Caki2 (cell line): ENCODE measurements at regions not wholly inside any gene's neighbourhood (a gene's known extent, or its start where the extent isn't known, plus 50 kb on each side); places are given as distances from the start of the nearest gene placed in this dataset.
A peak's percentile ranks its signal among the peaks of the same experiment; 100 is the strongest.

Source experiments
- DNase-seq: peaks from one replicate; pipeline ENCODE4 v3.0.0-alpha.2; 2015; ENCODE audit warnings: low read depth
- in situ Hi-C: cut with HindIII; loops from 2 replicates; pipeline ENCODE4 v1.10.0; 2016; ENCODE audit warnings: low sequenced_read_pairs, low pct_unique_long_range_greater_than_20kb, mixed read lengths

DNA sequence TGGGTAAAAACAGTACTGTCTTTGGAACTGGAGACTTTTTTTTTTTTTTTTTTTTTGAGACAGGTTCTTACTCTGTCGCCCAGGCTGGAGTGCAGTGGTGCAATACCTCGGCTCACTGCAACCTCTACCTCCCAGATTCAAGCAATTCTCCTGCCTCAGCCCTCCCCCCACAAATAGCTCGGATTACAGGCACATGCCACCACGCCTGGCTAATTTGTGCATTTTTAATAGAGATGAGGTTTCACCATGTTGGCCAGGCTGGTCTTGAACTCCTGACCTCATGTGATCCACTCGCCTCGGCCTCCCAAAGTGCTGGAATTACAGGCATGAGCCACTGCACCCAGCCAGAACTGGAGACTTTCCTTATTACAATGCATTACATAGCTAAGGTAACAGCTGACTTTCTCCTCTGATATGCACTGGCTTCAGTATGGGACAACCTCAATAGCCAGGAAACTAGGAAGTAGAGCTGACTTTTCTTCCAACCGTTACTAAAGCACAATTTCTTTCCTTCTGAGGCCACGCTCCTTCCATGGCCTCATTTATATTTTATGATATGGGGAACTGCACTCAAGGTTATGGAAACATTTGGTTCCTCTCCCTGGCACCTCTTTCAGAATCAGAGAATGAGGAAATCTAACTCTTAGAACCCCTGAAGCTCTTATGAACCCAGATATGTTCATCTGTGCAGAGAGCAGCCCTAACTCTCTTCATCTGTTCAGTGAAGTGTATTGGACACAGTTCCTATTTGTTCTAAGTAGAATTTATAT is 53.5 kb upstream of the FAM9B start:
- in situ Hi-C loops: no loop called here
- peak; percentile 30 for DNase-seq

DNA sequence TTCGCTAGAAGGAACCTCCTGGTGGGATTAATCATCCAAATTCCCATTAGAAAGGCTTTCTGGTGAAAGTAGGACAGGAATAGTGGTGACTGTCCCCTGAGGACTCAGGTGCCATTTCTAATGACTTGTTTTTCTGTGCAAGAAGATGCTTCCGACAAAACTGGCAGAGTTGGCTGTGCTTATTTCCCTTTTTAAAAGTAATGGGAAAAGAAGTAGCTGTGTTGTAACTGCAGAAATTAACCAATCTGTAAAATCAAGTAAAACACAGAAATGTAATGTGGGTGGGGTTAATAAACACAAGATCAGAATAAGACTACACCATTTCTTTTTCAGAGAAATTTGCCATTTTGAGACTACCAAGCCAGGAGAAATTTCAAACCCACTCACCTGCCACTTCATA is 55.0 kb upstream of the FAM9B start:
- in situ Hi-C loops: no loop called here
- DNase-seq: no peak

DNA sequence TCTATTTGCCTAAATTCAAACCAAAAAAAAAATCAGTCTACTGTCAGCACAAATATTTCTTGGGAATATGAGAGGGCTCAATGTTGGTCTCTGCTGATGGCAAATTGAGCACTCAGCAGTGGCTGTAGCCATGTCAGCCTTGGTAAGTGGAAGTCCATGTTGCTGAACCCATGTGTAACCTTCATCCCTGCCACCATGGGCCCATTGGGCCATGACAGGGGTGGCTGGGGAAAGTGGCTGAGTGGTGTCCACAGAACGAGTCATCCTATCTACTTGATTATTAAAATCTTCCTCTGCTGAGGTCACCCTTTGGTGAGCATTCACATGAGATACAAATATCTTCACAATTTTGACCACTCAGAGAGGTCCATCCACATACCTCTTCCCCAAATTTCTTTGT is 56.8 kb upstream of the FAM9B start:
- no peak for DNase-seq
- in situ Hi-C loops: no loop called here

DNA sequence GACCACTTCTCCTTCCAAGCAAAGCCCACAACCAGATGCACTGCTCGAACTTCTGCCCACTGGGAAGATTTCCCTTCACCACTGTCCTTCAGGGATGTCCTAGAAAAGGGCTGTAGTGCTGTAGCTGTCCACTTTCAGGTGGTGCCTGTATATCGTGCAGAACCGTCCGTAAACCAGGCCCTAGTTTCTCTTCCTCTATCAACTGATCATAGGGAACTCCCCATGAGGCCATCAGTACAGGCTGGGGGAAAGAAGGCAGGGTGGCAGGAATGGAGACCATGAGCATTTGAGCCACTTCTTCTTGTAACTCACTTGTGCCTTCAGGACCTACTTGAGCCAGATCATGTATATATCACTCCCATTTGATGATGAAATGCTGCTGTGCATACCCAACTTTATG is 57.3 kb upstream of the FAM9B start:
- in situ Hi-C loops: no loop called here
- no peak for DNase-seq

GRCh38 chrX:9102956-9103355 is 69.0 kb upstream of the FAM9B start:
- no peak for DNase-seq
- in situ Hi-C loops: no loop called here

DNA sequence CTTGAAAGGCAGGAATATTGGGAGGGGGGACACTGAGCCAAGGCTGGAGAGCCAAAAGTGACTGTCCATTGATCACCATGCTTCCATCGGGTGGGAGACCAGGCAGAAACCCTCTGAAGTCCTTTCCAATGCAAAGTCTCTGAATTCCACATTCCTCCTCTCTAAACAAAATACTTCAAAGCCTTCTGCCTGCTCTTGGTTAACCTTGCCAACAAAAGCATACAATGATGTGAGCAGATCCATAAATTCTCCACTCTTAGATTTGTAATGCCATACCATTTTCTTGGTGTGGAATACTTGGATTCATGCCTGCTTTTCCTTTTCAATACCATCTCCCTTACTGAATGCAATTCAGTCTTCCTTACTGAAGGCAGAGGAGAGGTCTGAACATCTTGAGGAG is 74.1 kb upstream of the FAM9B start:
- no peak for DNase-seq
- in situ Hi-C loops: no loop called here

GRCh38 chrX:9110808-9111207 is 76.9 kb upstream of the FAM9B start:
- in situ Hi-C loops: no loop called here
- no peak for DNase-seq

DNA sequence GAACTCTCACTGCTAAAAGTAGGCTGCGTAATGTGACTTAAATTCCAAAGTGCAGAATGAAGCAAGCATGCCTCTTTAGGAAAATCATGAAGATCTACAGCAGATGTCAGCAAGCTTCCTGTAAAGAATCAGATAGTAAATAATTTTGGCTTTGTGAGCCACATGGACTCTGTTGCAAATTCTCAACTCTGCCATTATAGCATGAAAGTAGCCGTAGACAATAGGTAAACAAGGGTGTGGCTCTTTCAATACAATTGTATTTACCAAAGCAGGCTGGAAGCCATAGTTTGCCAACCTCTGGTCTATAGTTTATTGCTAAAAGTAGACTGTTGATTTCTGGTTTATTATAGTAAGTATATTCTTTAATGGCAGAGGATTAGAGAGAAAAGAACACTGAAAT is 80.3 kb upstream of the FAM9B start:
- no peak for DNase-seq
- in situ Hi-C loops: no loop called here

GRCh38 chrX:9117851-9118250 is 83.9 kb upstream of the FAM9B start:
- no peak for DNase-seq
- in situ Hi-C loops: no loop called here

GRCh38 chrX:9122519-9123245 is 88.8 kb upstream of the FAM9B start:
- no peak for DNase-seq
- in situ Hi-C loops: no loop called here

GRCh38 chrX:9127986-9128385 is 94.1 kb upstream of the FAM9B start:
- in situ Hi-C loops: no loop called here
- no peak for DNase-seq

DNA sequence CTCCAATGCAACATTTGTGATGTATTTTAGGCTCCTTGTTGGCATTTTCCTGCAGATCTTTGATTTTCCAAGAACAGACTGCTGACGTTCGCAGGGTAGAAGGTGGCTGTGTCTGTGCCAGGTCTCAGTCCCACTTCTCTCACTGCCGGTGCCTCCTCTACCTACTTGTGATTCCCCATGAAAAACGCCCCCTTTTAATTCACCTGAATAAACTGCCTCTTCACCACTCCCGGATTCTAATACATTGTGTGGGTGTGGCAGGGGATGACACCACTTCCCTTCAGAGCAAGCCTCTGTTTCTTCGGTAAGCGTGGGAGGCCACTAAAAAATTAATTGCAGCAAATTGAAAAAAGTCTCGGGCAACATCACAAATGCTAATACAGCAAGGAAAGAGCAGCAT is 96.1 kb upstream of the FAM9B start:
- in situ Hi-C loops: no loop called here
- DNase-seq: no peak

- no peak for DNase-seq
- in situ Hi-C loops: no loop called here
These were observed 97.1 kb upstream of the FAM9B start for GRCh38 chrX:9131066-9131465.

DNA sequence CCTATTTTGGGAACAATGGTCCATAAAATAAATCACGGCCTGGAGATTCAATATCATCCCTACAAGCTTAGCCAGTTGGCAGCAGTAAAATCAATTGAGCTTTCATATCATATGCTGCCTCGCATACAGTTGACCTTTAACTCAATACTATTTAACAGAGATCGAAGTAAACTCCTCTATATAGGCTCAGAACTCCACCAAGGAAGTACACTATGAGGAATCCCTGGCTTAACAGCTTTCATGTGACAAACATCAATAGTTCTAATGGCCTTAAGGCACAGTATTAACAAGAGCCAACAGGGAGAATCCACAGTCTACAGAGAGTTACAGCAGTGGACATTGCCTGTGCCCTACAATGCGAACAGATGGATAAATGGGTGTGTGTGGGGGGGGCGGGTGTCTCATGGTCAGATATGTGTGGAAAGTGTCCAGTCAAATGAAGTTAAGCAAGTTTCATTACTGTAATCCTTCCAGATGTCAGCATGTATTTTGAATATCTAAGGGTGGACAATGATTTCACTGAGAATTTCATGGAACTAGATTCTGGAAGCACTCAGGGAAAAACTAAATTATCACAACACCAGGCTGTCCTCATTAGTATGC is 98.2 kb upstream of the FAM9B start:
- DNase-seq: no peak
- in situ Hi-C loops: no loop called here

DNA sequence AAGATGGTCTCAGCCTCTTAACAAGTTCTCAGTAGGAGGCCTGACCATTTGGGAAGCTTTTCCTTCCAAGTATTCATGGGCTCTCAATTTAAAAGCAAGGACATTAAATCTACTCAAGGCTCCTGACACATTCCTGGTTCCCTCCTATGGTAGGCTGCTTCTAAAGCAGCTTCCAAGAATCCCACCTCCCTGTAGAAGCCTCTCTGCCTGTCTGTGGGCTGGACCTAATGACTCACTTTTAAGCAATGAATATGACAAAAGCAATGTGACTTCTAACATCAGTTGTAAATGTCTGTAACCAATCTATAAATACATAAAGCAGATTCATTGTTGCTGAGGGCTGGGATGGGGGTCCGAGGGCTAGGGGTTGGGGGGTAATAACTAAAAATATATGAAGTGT is 99.5 kb upstream of the FAM9B start:
- DNase-seq: no peak
- in situ Hi-C loops: no loop called here

- no peak for DNase-seq
- in situ Hi-C loops: no loop called here
These were observed 100.4 kb upstream of the FAM9B start for GRCh38 chrX:9134366-9134765.

- in situ Hi-C loops: no loop called here
- no peak for DNase-seq
These were observed 102.1 kb upstream of the FAM9B start for GRCh38 chrX:9135901-9136510.

GRCh38 chrX:9137152-9137551 is 103.2 kb upstream of the FAM9B start:
- in situ Hi-C loops: no loop called here
- DNase-seq: no peak

- in situ Hi-C loops: no loop called here
- DNase-seq: no peak
These were observed 107.6 kb upstream of the FAM9B start for GRCh38 chrX:9141496-9141895.
